MM.1S (cell line): ENCODE measurements at regions not wholly inside any gene's neighbourhood (a gene's known extent, or its start where the extent isn't known, plus 50 kb on each side); places are given as distances from the start of the nearest gene placed in this dataset.

Experiments used
- EZH2 ChIP-seq: fragments of 300-600 bp; sonication (generic); optimal IDR thresholded peaks from 2 replicates; pipeline ENCODE3; 2017; ENCODE audit warnings: low read depth, mild to moderate bottlenecking, antibody characterized with exemption, low read length, mixed read lengths
- TF ChIP-seq, protein P1 (sequence below): fragments of 300-600 bp; sonication (generic); IDR thresholded peaks from 2 replicates; pipeline ENCODE4 v1.5.1; 2016; ENCODE audit warnings: antibody characterized with exemption, low read length, mixed read lengths

GRCh38 chr16:80404847-80405246 is 135.9 kb upstream of the DYNLRB2 start:
- TF ChIP-seq, protein P1, sequence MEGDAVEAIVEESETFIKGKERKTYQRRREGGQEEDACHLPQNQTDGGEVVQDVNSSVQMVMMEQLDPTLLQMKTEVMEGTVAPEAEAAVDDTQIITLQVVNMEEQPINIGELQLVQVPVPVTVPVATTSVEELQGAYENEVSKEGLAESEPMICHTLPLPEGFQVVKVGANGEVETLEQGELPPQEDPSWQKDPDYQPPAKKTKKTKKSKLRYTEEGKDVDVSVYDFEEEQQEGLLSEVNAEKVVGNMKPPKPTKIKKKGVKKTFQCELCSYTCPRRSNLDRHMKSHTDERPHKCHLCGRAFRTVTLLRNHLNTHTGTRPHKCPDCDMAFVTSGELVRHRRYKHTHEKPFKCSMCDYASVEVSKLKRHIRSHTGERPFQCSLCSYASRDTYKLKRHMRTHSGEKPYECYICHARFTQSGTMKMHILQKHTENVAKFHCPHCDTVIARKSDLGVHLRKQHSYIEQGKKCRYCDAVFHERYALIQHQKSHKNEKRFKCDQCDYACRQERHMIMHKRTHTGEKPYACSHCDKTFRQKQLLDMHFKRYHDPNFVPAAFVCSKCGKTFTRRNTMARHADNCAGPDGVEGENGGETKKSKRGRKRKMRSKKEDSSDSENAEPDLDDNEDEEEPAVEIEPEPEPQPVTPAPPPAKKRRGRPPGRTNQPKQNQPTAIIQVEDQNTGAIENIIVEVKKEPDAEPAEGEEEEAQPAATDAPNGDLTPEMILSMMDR: no peak
- no peak for TF ChIP-seq EZH2
